ENCODE measurements at regions not wholly inside any gene's neighbourhood (a gene's known extent, or its start where the extent isn't known, plus 50 kb on each side); places are given as distances from the start of the nearest gene placed in this dataset.

DNA sequence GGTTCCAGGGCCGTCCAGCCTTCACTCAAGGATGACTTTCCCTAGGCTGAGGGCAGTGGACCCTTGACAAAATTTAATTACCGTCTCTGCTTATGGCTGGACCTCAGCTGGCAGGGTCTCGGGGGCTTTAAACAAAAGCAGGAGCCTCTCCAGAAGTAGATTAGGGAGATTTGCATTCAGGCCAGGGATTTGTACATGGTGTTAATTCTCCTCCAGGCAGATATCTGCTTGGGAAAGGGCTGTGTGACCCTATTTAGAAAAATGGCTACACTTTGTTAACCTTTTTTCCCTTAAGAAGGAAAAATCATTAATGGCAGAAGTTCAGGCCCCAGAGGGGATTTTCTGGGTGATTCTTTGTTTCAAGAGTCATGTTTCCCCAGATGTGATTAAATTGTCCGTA is 329.1 kb upstream of the C2CD4B start:
- WGBS: 90% methylated on average over 4 of the region's 4 CpGs
- no peak overlapping the region for H3K27ac ChIP-seq (ENCODE audit: low read depth in 1 of 2, low read length in 2 of 2)
- H3K4me1 ChIP-seq (ENCODE audit: control insufficient read depth in 4 of 4, insufficient read depth in 4 of 4, low read length in 3 of 4): no peaks in the 10 kb centered on the region
- H3K27me3 ChIP-seq (ENCODE audit: control insufficient read depth in 4 of 4, insufficient read depth in 4 of 4, low read length in 3 of 4): no peaks in the 10 kb centered on the region
- no peaks in the 10 kb centered on the region for H3K36me3 ChIP-seq (ENCODE audit: control insufficient read depth in 4 of 4, insufficient read depth in 3 of 4, low read depth in 1 of 4, low read length in 3 of 4)
- no peak overlapping the region for H3K9ac ChIP-seq (ENCODE audit: low read depth in 1 of 2, low read length in 2 of 2)
- no peak overlapping the region for H3K4me3 ChIP-seq (ENCODE audit: low read depth in 1 of 3, low read length in 3 of 3)
- no peaks in the 10 kb centered on the region for H3K9me3 ChIP-seq (ENCODE audit: control insufficient read depth in 4 of 4, low read length in 3 of 4)
- TF ChIP-seq SP1 (IDR thresholded peaks at IDR 0.05): no peak
- no peak for TF ChIP-seq EGR1 (IDR thresholded peaks at IDR 0.05; ENCODE audit: low read depth in 2 of 2)
- TF ChIP-seq, protein P1, sequence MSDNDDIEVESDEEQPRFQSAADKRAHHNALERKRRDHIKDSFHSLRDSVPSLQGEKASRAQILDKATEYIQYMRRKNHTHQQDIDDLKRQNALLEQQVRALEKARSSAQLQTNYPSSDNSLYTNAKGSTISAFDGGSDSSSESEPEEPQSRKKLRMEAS (IDR thresholded peaks at IDR 0.05): no peak
- TF ChIP-seq, protein P2, sequence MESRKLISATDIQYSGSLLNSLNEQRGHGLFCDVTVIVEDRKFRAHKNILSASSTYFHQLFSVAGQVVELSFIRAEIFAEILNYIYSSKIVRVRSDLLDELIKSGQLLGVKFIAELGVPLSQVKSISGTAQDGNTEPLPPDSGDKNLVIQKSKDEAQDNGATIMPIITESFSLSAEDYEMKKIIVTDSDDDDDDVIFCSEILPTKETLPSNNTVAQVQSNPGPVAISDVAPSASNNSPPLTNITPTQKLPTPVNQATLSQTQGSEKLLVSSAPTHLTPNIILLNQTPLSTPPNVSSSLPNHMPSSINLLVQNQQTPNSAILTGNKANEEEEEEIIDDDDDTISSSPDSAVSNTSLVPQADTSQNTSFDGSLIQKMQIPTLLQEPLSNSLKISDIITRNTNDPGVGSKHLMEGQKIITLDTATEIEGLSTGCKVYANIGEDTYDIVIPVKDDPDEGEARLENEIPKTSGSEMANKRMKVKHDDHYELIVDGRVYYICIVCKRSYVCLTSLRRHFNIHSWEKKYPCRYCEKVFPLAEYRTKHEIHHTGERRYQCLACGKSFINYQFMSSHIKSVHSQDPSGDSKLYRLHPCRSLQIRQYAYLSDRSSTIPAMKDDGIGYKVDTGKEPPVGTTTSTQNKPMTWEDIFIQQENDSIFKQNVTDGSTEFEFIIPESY (IDR thresholded peaks at IDR 0.05): no peak
- TF ChIP-seq HNF4G (IDR thresholded peaks at IDR 0.05): no peak
- TF ChIP-seq NR2F2 (IDR thresholded peaks at IDR 0.05): no peak
- TF ChIP-seq, protein P3, sequence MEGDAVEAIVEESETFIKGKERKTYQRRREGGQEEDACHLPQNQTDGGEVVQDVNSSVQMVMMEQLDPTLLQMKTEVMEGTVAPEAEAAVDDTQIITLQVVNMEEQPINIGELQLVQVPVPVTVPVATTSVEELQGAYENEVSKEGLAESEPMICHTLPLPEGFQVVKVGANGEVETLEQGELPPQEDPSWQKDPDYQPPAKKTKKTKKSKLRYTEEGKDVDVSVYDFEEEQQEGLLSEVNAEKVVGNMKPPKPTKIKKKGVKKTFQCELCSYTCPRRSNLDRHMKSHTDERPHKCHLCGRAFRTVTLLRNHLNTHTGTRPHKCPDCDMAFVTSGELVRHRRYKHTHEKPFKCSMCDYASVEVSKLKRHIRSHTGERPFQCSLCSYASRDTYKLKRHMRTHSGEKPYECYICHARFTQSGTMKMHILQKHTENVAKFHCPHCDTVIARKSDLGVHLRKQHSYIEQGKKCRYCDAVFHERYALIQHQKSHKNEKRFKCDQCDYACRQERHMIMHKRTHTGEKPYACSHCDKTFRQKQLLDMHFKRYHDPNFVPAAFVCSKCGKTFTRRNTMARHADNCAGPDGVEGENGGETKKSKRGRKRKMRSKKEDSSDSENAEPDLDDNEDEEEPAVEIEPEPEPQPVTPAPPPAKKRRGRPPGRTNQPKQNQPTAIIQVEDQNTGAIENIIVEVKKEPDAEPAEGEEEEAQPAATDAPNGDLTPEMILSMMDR (IDR thresholded peaks at IDR 0.05; ENCODE audit: low read depth, low read length, missing input control): no peak
- TF ChIP-seq HNF4A (conservative IDR thresholded peaks at IDR 0.05): no peak
- no peak for TF ChIP-seq RXRA (IDR thresholded peaks at IDR 0.05)
- TF ChIP-seq RAD21 (IDR thresholded peaks at IDR 0.05): no peak
- TF ChIP-seq YY1 (IDR thresholded peaks at IDR 0.05): no peak
- no peak for TF ChIP-seq JUND (IDR thresholded peaks at IDR 0.05)
- TF ChIP-seq GABPA (IDR thresholded peaks at IDR 0.05 in 1 of 2, conservative IDR thresholded peaks at IDR 0.05 in 1 of 2): no peak
- TF ChIP-seq TAF1 (conservative IDR thresholded peaks at IDR 0.05): no peak
- TF ChIP-seq FOXA2 (IDR thresholded peaks at IDR 0.05): no peak
- TF ChIP-seq, protein P4, sequence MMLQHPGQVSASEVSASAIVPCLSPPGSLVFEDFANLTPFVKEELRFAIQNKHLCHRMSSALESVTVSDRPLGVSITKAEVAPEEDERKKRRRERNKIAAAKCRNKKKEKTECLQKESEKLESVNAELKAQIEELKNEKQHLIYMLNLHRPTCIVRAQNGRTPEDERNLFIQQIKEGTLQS (IDR thresholded peaks at IDR 0.05): no peak
- TF ChIP-seq, protein P5, sequence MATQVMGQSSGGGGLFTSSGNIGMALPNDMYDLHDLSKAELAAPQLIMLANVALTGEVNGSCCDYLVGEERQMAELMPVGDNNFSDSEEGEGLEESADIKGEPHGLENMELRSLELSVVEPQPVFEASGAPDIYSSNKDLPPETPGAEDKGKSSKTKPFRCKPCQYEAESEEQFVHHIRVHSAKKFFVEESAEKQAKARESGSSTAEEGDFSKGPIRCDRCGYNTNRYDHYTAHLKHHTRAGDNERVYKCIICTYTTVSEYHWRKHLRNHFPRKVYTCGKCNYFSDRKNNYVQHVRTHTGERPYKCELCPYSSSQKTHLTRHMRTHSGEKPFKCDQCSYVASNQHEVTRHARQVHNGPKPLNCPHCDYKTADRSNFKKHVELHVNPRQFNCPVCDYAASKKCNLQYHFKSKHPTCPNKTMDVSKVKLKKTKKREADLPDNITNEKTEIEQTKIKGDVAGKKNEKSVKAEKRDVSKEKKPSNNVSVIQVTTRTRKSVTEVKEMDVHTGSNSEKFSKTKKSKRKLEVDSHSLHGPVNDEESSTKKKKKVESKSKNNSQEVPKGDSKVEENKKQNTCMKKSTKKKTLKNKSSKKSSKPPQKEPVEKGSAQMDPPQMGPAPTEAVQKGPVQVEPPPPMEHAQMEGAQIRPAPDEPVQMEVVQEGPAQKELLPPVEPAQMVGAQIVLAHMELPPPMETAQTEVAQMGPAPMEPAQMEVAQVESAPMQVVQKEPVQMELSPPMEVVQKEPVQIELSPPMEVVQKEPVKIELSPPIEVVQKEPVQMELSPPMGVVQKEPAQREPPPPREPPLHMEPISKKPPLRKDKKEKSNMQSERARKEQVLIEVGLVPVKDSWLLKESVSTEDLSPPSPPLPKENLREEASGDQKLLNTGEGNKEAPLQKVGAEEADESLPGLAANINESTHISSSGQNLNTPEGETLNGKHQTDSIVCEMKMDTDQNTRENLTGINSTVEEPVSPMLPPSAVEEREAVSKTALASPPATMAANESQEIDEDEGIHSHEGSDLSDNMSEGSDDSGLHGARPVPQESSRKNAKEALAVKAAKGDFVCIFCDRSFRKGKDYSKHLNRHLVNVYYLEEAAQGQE (IDR thresholded peaks at IDR 0.05): no peak
- TF ChIP-seq FOXA1 (IDR thresholded peaks at IDR 0.05): no peak
- DNase-seq (ENCODE audit: low spot score): no peak

All from liver (tissue), 8 donors.